Chondrocyte (in vitro differentiated cells): ENCODE measurements at regions not wholly inside any gene's neighbourhood (a gene's known extent, or its start where the extent isn't known, plus 50 kb on each side); places are given as distances from the start of the nearest gene placed in this dataset.
A peak's percentile ranks its signal among the peaks of the same experiment; 100 is the strongest.

ENCODE experiments used
- DNase-seq: peaks from one replicate; pipeline ENCODE4 v3.0.0; 2021; ENCODE audit warnings: mixed read lengths, low spot score
- H3K27ac Mint-ChIP-seq: one replicate; pipeline ENCODE4 v1.8.0; 2021; ENCODE audit warnings: mild to moderate bottlenecking, moderate library complexity, mixed read lengths; ENCODE audit not compliant: unreplicated experiment
- H3K27me3 Mint-ChIP-seq: 2 replicates; pipeline ENCODE4 v1.8.0; 2021; ENCODE audit warnings: low read depth, mixed read lengths
- H3K36me3 Mint-ChIP-seq: 2 replicates; pipeline ENCODE4 v1.8.0; 2021; ENCODE audit warnings: low read depth, mixed read lengths
- H3K4me1 Mint-ChIP-seq: 2 replicates; pipeline ENCODE4 v1.8.0; 2021; ENCODE audit warnings: low read depth, mild to moderate bottlenecking, mixed read lengths
- H3K4me3 Mint-ChIP-seq: one replicate; pipeline ENCODE4 v1.8.0; 2021; ENCODE audit warnings: mild to moderate bottlenecking, moderate library complexity, mixed read lengths; ENCODE audit not compliant: unreplicated experiment
- H3K9me3 Mint-ChIP-seq: 2 replicates; pipeline ENCODE4 v1.8.0; 2021; ENCODE audit warnings: low read depth, mixed read lengths
- CTCF ChIP-seq: fragments of 200-600 bp; sonication (generic); IDR thresholded peaks from 2 replicates; pipeline ENCODE4 v1.5.0; 2021; ENCODE audit warnings: antibody characterized with exemption, mild to moderate bottlenecking, moderate library complexity

DNA sequence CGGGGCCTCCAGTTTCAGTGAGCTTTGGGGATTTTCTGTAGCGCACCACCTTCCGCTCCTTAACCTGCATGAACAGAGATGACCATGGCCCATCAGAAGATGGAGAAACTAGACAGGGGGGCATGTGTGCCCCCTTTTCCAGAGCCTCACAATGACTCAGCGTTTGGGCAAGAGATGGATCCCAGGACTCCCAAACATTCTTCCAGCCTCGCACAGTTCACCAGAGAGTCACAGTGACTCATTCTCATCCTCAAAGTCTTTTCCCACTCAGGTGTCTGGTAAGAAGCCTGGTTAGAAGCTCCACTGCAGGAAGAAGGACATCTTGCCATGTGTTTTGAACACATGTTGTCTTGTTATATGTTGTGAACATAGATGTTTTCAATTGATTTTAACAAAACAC, 76.2 kb upstream of the FRMD1 start:
- H3K27me3 Mint-ChIP-seq = no peaks in the 10 kb centered on the region
- peak overlapping the region; percentile 87 for H3K27ac Mint-ChIP-seq
- TF ChIP-seq CTCF = no peak
- no peak for DNase-seq
- H3K4me3 Mint-ChIP-seq = no peak overlapping the region
- H3K9me3 Mint-ChIP-seq = no peaks in the 10 kb centered on the region
- H3K36me3 Mint-ChIP-seq = no peaks in the 10 kb centered on the region
- peaks cover 91% of the 10 kb centered on the region for H3K4me1 Mint-ChIP-seq

GRCh38 chr6:168154263-168154917, 75.4 kb upstream of the FRMD1 start:
- peak overlapping the region; percentile 61 for H3K27ac Mint-ChIP-seq
- TF ChIP-seq CTCF = no peak
- H3K9me3 Mint-ChIP-seq = no peaks in the 10 kb centered on the region
- H3K27me3 Mint-ChIP-seq = no peaks in the 10 kb centered on the region
- peaks cover 87% of the 10 kb centered on the region for H3K4me1 Mint-ChIP-seq
- no peak overlapping the region for H3K4me3 Mint-ChIP-seq
- DNase-seq = no peak
- H3K36me3 Mint-ChIP-seq = no peaks in the 10 kb centered on the region

DNA sequence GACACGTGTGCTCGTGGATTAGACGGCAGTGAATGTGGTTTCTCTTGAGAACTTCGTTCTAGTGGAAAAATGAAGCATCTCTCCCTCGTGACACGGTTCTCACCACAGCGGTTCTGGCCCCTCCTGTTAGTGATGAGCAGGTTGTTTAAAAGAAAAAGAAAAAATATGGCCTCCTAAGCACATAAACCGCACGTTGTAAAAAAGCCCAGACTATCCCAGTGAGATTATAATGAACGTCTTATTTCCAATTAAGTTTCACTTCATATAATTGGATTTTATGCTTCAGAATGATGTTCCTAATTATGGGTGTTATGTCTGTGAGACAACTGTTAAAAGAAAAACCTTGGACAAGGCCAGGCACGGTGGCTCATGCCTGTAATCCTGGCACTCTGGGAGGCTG, 74.5 kb upstream of the FRMD1 start:
- H3K4me3 Mint-ChIP-seq = no peak overlapping the region

GRCh38 chr6:168152980-168153379, 74.0 kb upstream of the FRMD1 start:
- no peak for TF ChIP-seq CTCF
- no peaks in the 10 kb centered on the region for H3K9me3 Mint-ChIP-seq
- no peak for DNase-seq
- H3K4me3 Mint-ChIP-seq = no peak overlapping the region
- no peaks in the 10 kb centered on the region for H3K27me3 Mint-ChIP-seq
- peak overlapping the region; percentile 86 for H3K27ac Mint-ChIP-seq
- H3K36me3 Mint-ChIP-seq = no peaks in the 10 kb centered on the region
- H3K4me1 Mint-ChIP-seq = peaks cover 73% of the 10 kb centered on the region

More for the DNA sequence above, 74.5 kb upstream of the FRMD1 start:
- Mint-ChIP-seq H3K27ac (no peak overlapping the region), H3K36me3 (no peaks in the 10 kb centered on the region), H3K4me1 (peaks cover 79% of the 10 kb centered on the region), H3K9me3 (no peaks in the 10 kb centered on the region), H3K27me3 (no peaks in the 10 kb centered on the region)
- DNase-seq = no peak
- TF ChIP-seq CTCF = no peak

GRCh38 chr6:168152306-168152963, 73.4 kb upstream of the FRMD1 start:
- no peak for TF ChIP-seq CTCF
- Mint-ChIP-seq H3K4me3 (no peak overlapping the region), H3K9me3 (no peaks in the 10 kb centered on the region), H3K4me1 (peaks cover 70% of the 10 kb centered on the region), H3K27me3 (no peaks in the 10 kb centered on the region), H3K27ac (peak overlapping the region; percentile 86), H3K36me3 (no peaks in the 10 kb centered on the region)
- no peak for DNase-seq
